B cell (primary cell): ENCODE measurements at regions not wholly inside any gene's neighbourhood (a gene's known extent, or its start where the extent isn't known, plus 50 kb on each side); places are given as distances from the start of the nearest gene placed in this dataset.

Experiments
- ATAC-seq: fragments of 200-7000 bp; cut with Tn5 transposase; one replicate; pipeline ENCODE4 v1.10.0; 2021; ENCODE audit warnings: low read depth, mild to moderate bottlenecking, moderate number of reproducible peaks, moderate library complexity
- CTCF ChIA-PET: fragments of 350-600 bp; sonication (Branson Sonifier 250); formaldehyde crosslinking; loops from one replicate; lab custom pipeline; 2021; ENCODE audit warnings: antibody characterized with exemption, inconsistent platforms; lab: Charles Lee
- POLR2A ChIA-PET: fragments of 350-600 bp; sonication (Branson Sonifier 250); formaldehyde crosslinking; loops from one replicate; lab custom pipeline; 2021; ENCODE audit warnings: antibody characterized with exemption; lab: Charles Lee
- DNase-seq: peaks from one replicate; pipeline ENCODE4 v3.0.0; 2013
- H2AFZ ChIP-seq: 2 replicates; pipeline ENCODE4 v1.6.1; 2012; ENCODE audit warnings: mild to moderate bottlenecking, low read depth, low read length; ENCODE audit not compliant: insufficient read depth, poor library complexity, severe bottlenecking
- H3K27ac ChIP-seq, 2 donors: 1 replicate in 1 of 2; 2 replicates in 1 of 2; pipeline ENCODE4 v1.5.1; 2012 to 2013; ENCODE audit warnings: low read length in 2 of 2, mild to moderate bottlenecking in 2 of 2, moderate library complexity in 1 of 2
- H3K27me3 ChIP-seq, 4 experiments: fragments of 200-600 bp in 1 of 4; sonication (generic) in 1 of 4; replicated peaks in 1 of 4; 1 replicate in 2 of 4; 2 replicates in 2 of 4; pipeline versions ENCODE4 v1.6.1 to v1.7.0; 2013 to 2016; ENCODE audit warnings: low read length in 3 of 4, mild to moderate bottlenecking in 2 of 4, mixed read lengths in 1 of 4, moderate library complexity in 1 of 4; ENCODE audit not compliant: insufficient read depth in 4 of 4, control insufficient read depth in 3 of 4; ENCODE audit errors: control extremely low read depth in 1 of 4
- H3K36me3 ChIP-seq, 2 experiments: replicated peaks in 1 of 2; 1 replicate in 1 of 2; 2 replicates in 1 of 2; pipeline versions ENCODE4 v1.6.1 to v1.7.1; 2013; ENCODE audit warnings: low read length in 1 of 2; ENCODE audit not compliant: insufficient read depth in 2 of 2, control insufficient read depth in 1 of 2; ENCODE audit errors: control extremely low read depth in 1 of 2, extremely low read depth in 1 of 2
- H3K4me1 ChIP-seq, 2 donors: fragments of 200-600 bp in 1 of 2; sonication (generic) in 1 of 2; 1 replicate in 1 of 2; 2 replicates in 1 of 2; pipeline versions ENCODE4 v1.5.1 to v1.6.1; 2013 to 2017; ENCODE audit warnings: low read length in 2 of 2; ENCODE audit not compliant: control insufficient read depth in 2 of 2, insufficient read depth in 2 of 2
- H3K4me2 ChIP-seq: replicated peaks from 2 replicates; pipeline ENCODE3; 2012; ENCODE audit warnings: mild to moderate bottlenecking, low read depth, low read length; ENCODE audit not compliant: poor library complexity, severe bottlenecking
- H3K4me3 ChIP-seq, 5 experiments: fragments of 200-600 bp in 1 of 5; sonication (generic) in 1 of 5; 1 replicate in 3 of 5; 2 replicates in 2 of 5; pipeline versions ENCODE4 v1.5.1 to v1.7.0; 2011 to 2016; ENCODE audit warnings: low read length in 4 of 5, mild to moderate bottlenecking in 4 of 5, low read depth in 2 of 5, control low read depth in 1 of 5, moderate library complexity in 1 of 5; ENCODE audit not compliant: insufficient read depth in 1 of 5; ENCODE audit errors: control extremely low read depth in 1 of 5, extremely low read depth in 1 of 5
- H3K79me2 ChIP-seq: fragments of 200-600 bp; sonication (generic); one replicate; pipeline ENCODE4 v1.6.0; 2016; ENCODE audit warnings: low read length; ENCODE audit not compliant: control insufficient read depth, insufficient read depth
- H3K9ac ChIP-seq: fragments of 200-600 bp; sonication (generic); 2 replicates; pipeline ENCODE4 v1.6.1; 2017; ENCODE audit warnings: mild to moderate bottlenecking, low read length, moderate library complexity
- H3K9me3 ChIP-seq, 3 donors: one replicate each; pipeline versions ENCODE4 v1.6.1 to v1.7.1; 2013; ENCODE audit warnings: low read length in 2 of 3; ENCODE audit not compliant: control insufficient read depth in 2 of 3, insufficient read depth in 1 of 3; ENCODE audit errors: control extremely low read depth in 1 of 3
- H4K20me1 ChIP-seq: 2 replicates; pipeline ENCODE4 v1.6.0; 2012; ENCODE audit warnings: mild to moderate bottlenecking, low read length; ENCODE audit not compliant: insufficient read depth, control insufficient read depth, poor library complexity, severe bottlenecking
- H3K27ac Mint-ChIP-seq: one replicate; pipeline ENCODE4 v1.8.0; 2021; ENCODE audit warnings: mixed read lengths
- H3K27me3 Mint-ChIP-seq: one replicate; pipeline ENCODE4 v1.8.0; 2021; ENCODE audit warnings: mixed read lengths
- H3K4me1 Mint-ChIP-seq: one replicate; pipeline ENCODE4 v1.8.0; 2021; ENCODE audit warnings: mixed read lengths
- H3K4me3 Mint-ChIP-seq: one replicate; pipeline ENCODE4 v1.8.0; 2021; ENCODE audit warnings: mixed read lengths
- H3K9me3 Mint-ChIP-seq: one replicate; pipeline ENCODE4 v1.8.0; 2022; ENCODE audit warnings: mixed read lengths; ENCODE audit not compliant: insufficient read depth
- EZH2 ChIP-seq: IDR thresholded peaks from 2 replicates; pipeline ENCODE4 v1.6.1; 2012; ENCODE audit warnings: borderline replicate concordance, low read depth, mild to moderate bottlenecking, moderate library complexity, low read length; ENCODE audit not compliant: insufficient read depth, poor library complexity, severe bottlenecking
- WGBS: methylation state at CpG from one replicate; pipeline ENCODE4 v1.1.5; 2013; ENCODE audit warnings: missing lambda C conversion rate; ENCODE audit not compliant: insufficient coverage; 5-methylcytosine and 5-hydroxymethylcytosine counted together
- intact Hi-C: fragments of 100-400 bp; cut with micrococcal nuclease; formaldehyde crosslinking; loops from one replicate; pipeline ENCODE4 v1.10.0; 2022
- TF ChIP-seq, protein P1 (sequence below): fragments of 200-600 bp; IDR thresholded peaks from one replicate; pipeline ENCODE4 v1.8.0; 2022; ENCODE audit warnings: antibody characterized with exemption, mild to moderate bottlenecking

GRCh38 chr3:124267406-124267805 lies 275.5 kb upstream of the ROPN1 start:
- no peaks in the 10 kb centered on the region for H4K20me1 ChIP-seq
- Mint-ChIP-seq H3K9me3 (no peaks in the 10 kb centered on the region), H3K27ac (no peak overlapping the region), H3K4me3 (no peak overlapping the region), H3K4me1 (no peaks in the 10 kb centered on the region), H3K27me3 (peaks cover 8% of the 10 kb centered on the region)
- H3K9me3 ChIP-seq: no peaks in the 10 kb centered on the region
- H3K9ac ChIP-seq: no peak overlapping the region
- H3K4me3 ChIP-seq: no peak overlapping the region
- no peak overlapping the region for H3K27ac ChIP-seq
- no peaks in the 10 kb centered on the region for H3K4me1 ChIP-seq
- H3K4me2 ChIP-seq: no peak overlapping the region
- ChIA-PET POLR2A (no interaction called here), CTCF (no interaction called here)
- intact Hi-C loops: no loop called here
- ATAC-seq (no peak), DNase-seq (no peak)
- no peak for TF ChIP-seq EZH2
- TF ChIP-seq, protein P1, sequence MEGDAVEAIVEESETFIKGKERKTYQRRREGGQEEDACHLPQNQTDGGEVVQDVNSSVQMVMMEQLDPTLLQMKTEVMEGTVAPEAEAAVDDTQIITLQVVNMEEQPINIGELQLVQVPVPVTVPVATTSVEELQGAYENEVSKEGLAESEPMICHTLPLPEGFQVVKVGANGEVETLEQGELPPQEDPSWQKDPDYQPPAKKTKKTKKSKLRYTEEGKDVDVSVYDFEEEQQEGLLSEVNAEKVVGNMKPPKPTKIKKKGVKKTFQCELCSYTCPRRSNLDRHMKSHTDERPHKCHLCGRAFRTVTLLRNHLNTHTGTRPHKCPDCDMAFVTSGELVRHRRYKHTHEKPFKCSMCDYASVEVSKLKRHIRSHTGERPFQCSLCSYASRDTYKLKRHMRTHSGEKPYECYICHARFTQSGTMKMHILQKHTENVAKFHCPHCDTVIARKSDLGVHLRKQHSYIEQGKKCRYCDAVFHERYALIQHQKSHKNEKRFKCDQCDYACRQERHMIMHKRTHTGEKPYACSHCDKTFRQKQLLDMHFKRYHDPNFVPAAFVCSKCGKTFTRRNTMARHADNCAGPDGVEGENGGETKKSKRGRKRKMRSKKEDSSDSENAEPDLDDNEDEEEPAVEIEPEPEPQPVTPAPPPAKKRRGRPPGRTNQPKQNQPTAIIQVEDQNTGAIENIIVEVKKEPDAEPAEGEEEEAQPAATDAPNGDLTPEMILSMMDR: no peak
- H3K27me3 ChIP-seq: no peaks in the 10 kb centered on the region
- H2AFZ ChIP-seq: no peak overlapping the region
- H3K36me3 ChIP-seq: no peaks in the 10 kb centered on the region
- no peaks in the 10 kb centered on the region for H3K79me2 ChIP-seq

- H3K27ac Mint-ChIP-seq: no peak overlapping the region
- no peak for DNase-seq
- peaks cover 8% of the 10 kb centered on the region for H3K27me3 Mint-ChIP-seq
- no peak overlapping the region for H3K4me3 Mint-ChIP-seq
- H3K9me3 Mint-ChIP-seq: no peaks in the 10 kb centered on the region
- Histone ChIP-seq H3K9me3 (no peaks in the 10 kb centered on the region), H3K4me1 (no peaks in the 10 kb centered on the region), H3K4me3 (no peak overlapping the region), H3K79me2 (no peaks in the 10 kb centered on the region), H3K4me2 (no peak overlapping the region), H3K27me3 (no peaks in the 10 kb centered on the region), H4K20me1 (no peaks in the 10 kb centered on the region), H3K36me3 (no peaks in the 10 kb centered on the region), H3K27ac (no peak overlapping the region), H3K9ac (no peak overlapping the region), H2AFZ (no peak overlapping the region)
- intact Hi-C loops: no loop called here
- ChIA-PET POLR2A (no interaction called here), CTCF (no interaction called here)
- no peak for ATAC-seq
- TF ChIP-seq, protein P1: no peak
- TF ChIP-seq EZH2: no peak
- H3K4me1 Mint-ChIP-seq: no peaks in the 10 kb centered on the region
- 68% methylated on average over 2 of the region's 2 CpGs for WGBS
These were observed 276.4 kb upstream of the ROPN1 start for GRCh38 chr3:124268355-124268754.
